Fibroblast of skin of left quadriceps (primary cell): ENCODE measurements at regions not wholly inside any gene's neighbourhood (a gene's known extent, or its start where the extent isn't known, plus 50 kb on each side); places are given as distances from the start of the nearest gene placed in this dataset.
A peak's percentile ranks its signal among the peaks of the same experiment; 100 is the strongest.
"Not testable (repeated sequence)": the region's sequence is repeated elsewhere in the genome, so short reads cannot be mapped to it uniquely, and the experiment has no call there.

ENCODE experiments used
- DNase-seq, 2 experiments: peaks; one replicate each; pipeline ENCODE4 v3.0.0-alpha.2; 2013; ENCODE audit warnings: low read depth in 2 of 2

GRCh38 chr10:108360187-108360586 is 1195.7 kb upstream of the SORCS1 start:
- DNase-seq: peak; percentile 44 to 51

GRCh38 chr10:108358912-108359311 is 1194.4 kb upstream of the SORCS1 start:
- DNase-seq: peak; percentile 86 to 87

- no peak for DNase-seq
Measured at GRCh38 chr10:108352771-108353170, 1188.3 kb upstream of the SORCS1 start.

- no peak for DNase-seq
Measured at GRCh38 chr10:108348215-108348614, 1183.7 kb upstream of the SORCS1 start.

- DNase-seq: no peak
Measured at GRCh38 chr10:108346066-108346465, 1181.6 kb upstream of the SORCS1 start.

- DNase-seq: no peak
Measured at GRCh38 chr10:108338146-108338545, 1173.6 kb upstream of the SORCS1 start.

- DNase-seq: no peak
Measured at GRCh38 chr10:108336836-108337235, 1172.3 kb upstream of the SORCS1 start.

GRCh38 chr10:108327706-108328105 is 1163.2 kb upstream of the SORCS1 start:
- peak; percentile 7 to 10 for DNase-seq

GRCh38 chr10:108323274-108323798 is 1158.8 kb upstream of the SORCS1 start:
- DNase-seq: no peak

- no peak for DNase-seq
Measured at GRCh38 chr10:108319434-108320222, 1155.1 kb upstream of the SORCS1 start.

- not testable (repeated sequence) for DNase-seq
Measured at GRCh38 chr10:108315636-108316035, 1151.1 kb upstream of the SORCS1 start.

- no peak for DNase-seq
Measured at GRCh38 chr10:108307925-108308312, 1143.4 kb upstream of the SORCS1 start.

- DNase-seq: no peak
Measured at GRCh38 chr10:108307250-108307924, 1142.9 kb upstream of the SORCS1 start.

- DNase-seq: peak; percentile 54 to 56
Measured at GRCh38 chr10:108303149-108303548, 1138.6 kb upstream of the SORCS1 start.

GRCh38 chr10:108301002-108301401 is 1136.5 kb upstream of the SORCS1 start:
- no peak for DNase-seq

GRCh38 chr10:108290823-108291222 is 1126.3 kb upstream of the SORCS1 start:
- no peak for DNase-seq

GRCh38 chr10:108275895-108276685 is 1111.6 kb upstream of the SORCS1 start:
- no peak for DNase-seq

GRCh38 chr10:108260383-108260906 is 1095.9 kb upstream of the SORCS1 start:
- DNase-seq: no peak

GRCh38 chr10:108254089-108254488 is 1089.6 kb upstream of the SORCS1 start:
- DNase-seq: no peak

GRCh38 chr10:108252771-108253170 is 1088.3 kb upstream of the SORCS1 start:
- no peak for DNase-seq

GRCh38 chr10:108250936-108251620 is 1086.6 kb upstream of the SORCS1 start:
- no peak for DNase-seq
